ENCODE measurements at regions not wholly inside any gene's neighbourhood (a gene's known extent, or its start where the extent isn't known, plus 50 kb on each side); places are given as distances from the start of the nearest gene placed in this dataset.
"Not testable (repeated sequence)": the region's sequence is repeated elsewhere in the genome, so short reads cannot be mapped to it uniquely, and the experiment has no call there.

- DNase-seq (ENCODE audit: low read depth in 2 of 2), result not testable (repeated sequence)
Measured at GRCh38 chr3:177457204-177457603, 259.9 kb upstream of the TBL1XR1 start.

GRCh38 chr3:177459401-177459800 is 262.1 kb upstream of the TBL1XR1 start:
- DNase-seq (ENCODE audit: low read depth in 2 of 2), result no peak

GRCh38 chr3:177460047-177460446 is 262.8 kb upstream of the TBL1XR1 start:
- DNase-seq (ENCODE audit: low read depth in 2 of 2), result no peak

GRCh38 chr3:177461765-177462164 is 264.5 kb upstream of the TBL1XR1 start:
- DNase-seq (ENCODE audit: low read depth in 2 of 2), result no peak

- DNase-seq (ENCODE audit: low read depth in 2 of 2), result not testable (repeated sequence)
Measured at GRCh38 chr3:177463341-177463740, 266.1 kb upstream of the TBL1XR1 start.

- no peak for DNase-seq (ENCODE audit: low read depth in 2 of 2)
Measured at GRCh38 chr3:177463863-177464262, 266.6 kb upstream of the TBL1XR1 start.

GRCh38 chr3:177464392-177465256 is 267.3 kb upstream of the TBL1XR1 start:
- DNase-seq (ENCODE audit: low read depth in 2 of 2), result no peak

- DNase-seq (ENCODE audit: low read depth in 2 of 2), result no peak
Measured at GRCh38 chr3:177465257-177465642, 268.0 kb upstream of the TBL1XR1 start.

- no peak for DNase-seq (ENCODE audit: low read depth in 2 of 2)
Measured at GRCh38 chr3:177466074-177466473, 268.8 kb upstream of the TBL1XR1 start.

- DNase-seq (ENCODE audit: low read depth in 2 of 2), result not testable (repeated sequence)
Measured at GRCh38 chr3:177466622-177467021, 269.3 kb upstream of the TBL1XR1 start.

GRCh38 chr3:177467247-177467985 is 270.1 kb upstream of the TBL1XR1 start:
- no peak for DNase-seq (ENCODE audit: low read depth in 2 of 2)

GRCh38 chr3:177468331-177468730 is 271.0 kb upstream of the TBL1XR1 start:
- no peak for DNase-seq (ENCODE audit: low read depth in 2 of 2)

GRCh38 chr3:177468816-177469215 is 271.5 kb upstream of the TBL1XR1 start:
- no peak for DNase-seq (ENCODE audit: low read depth in 2 of 2)

GRCh38 chr3:177469216-177469615 is 271.9 kb upstream of the TBL1XR1 start:
- no peak for DNase-seq (ENCODE audit: low read depth in 2 of 2)

- no peak for DNase-seq (ENCODE audit: low read depth in 2 of 2)
Measured at GRCh38 chr3:177470197-177470941, 273.1 kb upstream of the TBL1XR1 start.

GRCh38 chr3:177471733-177472480 is 274.6 kb upstream of the TBL1XR1 start:
- no peak for DNase-seq (ENCODE audit: low read depth in 2 of 2)

GRCh38 chr3:177473184-177473583 is 275.9 kb upstream of the TBL1XR1 start:
- no peak for DNase-seq (ENCODE audit: low read depth in 2 of 2)

GRCh38 chr3:177473903-177474302 is 276.6 kb upstream of the TBL1XR1 start:
- DNase-seq (ENCODE audit: low read depth in 2 of 2), result no peak

GRCh38 chr3:177474652-177475355 is 277.5 kb upstream of the TBL1XR1 start:
- no peak for DNase-seq (ENCODE audit: low read depth in 2 of 2)

- no peak for DNase-seq (ENCODE audit: low read depth in 2 of 2)
Measured at GRCh38 chr3:177475356-177475665, 278.0 kb upstream of the TBL1XR1 start.

GRCh38 chr3:177476495-177476894 is 279.2 kb upstream of the TBL1XR1 start:
- DNase-seq (ENCODE audit: low read depth in 2 of 2), result no peak

Data from stimulated activated CD8-positive, alpha-beta memory T cell treated with anti-CD3 and anti-CD28 coated beads, Interleukin-7, amount 100 ng/mL, for 1 hour (primary cell).